Heart left ventricle (tissue), 13 donors: ENCODE measurements at regions not wholly inside any gene's neighbourhood (a gene's known extent, or its start where the extent isn't known, plus 50 kb on each side); places are given as distances from the start of the nearest gene placed in this dataset.

ENCODE experiments used
- CTCF ChIP-seq, 12 donors: fragments of 200-600 bp; sonication (generic) in 4 of 12; IDR thresholded peaks; one replicate each; pipeline versions ENCODE4 v1.5.0 to v1.8.0; 2018 to 2022; ENCODE audit warnings: antibody characterized with exemption in 12 of 12, mild to moderate bottlenecking in 5 of 12
- POLR2A ChIP-seq, 2 donors: fragments of 450-650 bp; IDR thresholded peaks; one replicate each; pipeline ENCODE4 v1.6.1; 2017; ENCODE audit warnings: antibody characterized with exemption in 2 of 2, mild to moderate bottlenecking in 2 of 2, moderate library complexity in 2 of 2
- donor health status: ischemic (EF 13 %, LVEDD 7.1; RV severe dilation, severe dysfunction).
- donor health status: DM: no; HTN: yes; CAD: no.
- donor health status: DM: no; HTN: no; CAD: no.
- donor health status: ischemic (EF 25% LVEDD 6.9; RV normal size, moderate dysfunction).
- donor health status: ischemic (EF 25% LVEDD 5.7; RV mildly dilated, moderate dysfunction).
- donor health status: ischemic (EF 35%, LVEDD 5.7; RV mildly dilated, moderate dysfunction).
- donor health status: nonischemic (EF 11% LVEDD 7.7; RV severe dilation, severe dysfunction).
- donor health status: DM: yes; HTN: yes; CAD: no.
- donor health status: PGD.
- donor health status: ischemic (EF 29% LVEDD 5.4; RV normal size, mild dysfunction).
- donor health status: nonischemic (EF 23%, LVEDD 6.1; RV moderate dilation, normal function).

GRCh38 chr11:96925862-96926261 is 536.0 kb downstream of the JRKL start:
- TF ChIP-seq CTCF (IDR thresholded peaks at IDR 0.05): no peak
- TF ChIP-seq POLR2A (IDR thresholded peaks at IDR 0.05): no peak
